Spleen (tissue), 7 donors: ENCODE measurements at regions not wholly inside any gene's neighbourhood (a gene's known extent, or its start where the extent isn't known, plus 50 kb on each side); places are given as distances from the start of the nearest gene placed in this dataset.

Experiments used
- CTCF ChIP-seq, 11 experiments: fragments of 200-600 bp in 7 of 11; fragments of 450-650 bp in 4 of 11; sonication (generic) in 4 of 11; IDR thresholded peaks in 8 of 11; conservative IDR thresholded peaks in 3 of 11; 1 replicate in 7 of 11; 2 replicates in 4 of 11; pipeline versions ENCODE4 v1.4.0 to v1.8.0; 2016 to 2021; ENCODE audit warnings: antibody characterized with exemption in 11 of 11, inconsistent platforms in 4 of 11, mild to moderate bottlenecking in 1 of 11
- POLR2A ChIP-seq, 3 donors: fragments of 450-650 bp; IDR thresholded peaks; one replicate each; pipeline ENCODE4 v1.5.1; 2017; ENCODE audit warnings: antibody characterized with exemption in 3 of 3, mild to moderate bottlenecking in 1 of 3
- POLR2AphosphoS5 ChIP-seq, 3 donors: sonication (generic); formaldehyde crosslinking; IDR thresholded peaks; one replicate each; pipeline ENCODE4 v1.5.1; 2017; ENCODE audit warnings: antibody characterized with exemption in 3 of 3
- donor health status: DM: no; HTN: no; CAD: no; lungs with moderate emphysema.
- donor health status: DM: no; HTN: no; CAD: no.
- donor health status: DM: no; HTN: no; CAD: no.

- no peak for TF ChIP-seq CTCF (IDR thresholded peaks at IDR 0.05 in 8 of 11, conservative IDR thresholded peaks at IDR 0.05 in 3 of 11)
- no peak for TF ChIP-seq POLR2AphosphoS5 (IDR thresholded peaks at IDR 0.05)
- TF ChIP-seq POLR2A (IDR thresholded peaks at IDR 0.05) = no peak
Measured at GRCh38 chr1:4020449-4020848, 120.4 kb upstream of the C1orf174 start.
